Mucosa of rectum (tissue), 2 donors: ENCODE measurements at regions not wholly inside any gene's neighbourhood (a gene's known extent, or its start where the extent isn't known, plus 50 kb on each side); places are given as distances from the start of the nearest gene placed in this dataset.
"Not testable (repeated sequence)": the region's sequence is repeated elsewhere in the genome, so short reads cannot be mapped to it uniquely, and the experiment has no call there.

Experiments
- H3K27ac ChIP-seq, 2 donors: one replicate each; pipeline ENCODE4 v1.7.0; 2013; ENCODE audit warnings: inconsistent platforms in 2 of 2, low read depth in 2 of 2, low read length in 2 of 2
- H3K27me3 ChIP-seq, 2 donors: one replicate each; pipeline ENCODE4 v1.7.0; 2013; ENCODE audit warnings: low read length in 2 of 2; ENCODE audit not compliant: control insufficient read depth in 2 of 2, insufficient read depth in 2 of 2
- H3K36me3 ChIP-seq, 2 donors: one replicate each; pipeline ENCODE4 v1.7.0; 2013; ENCODE audit warnings: low read length in 2 of 2; ENCODE audit not compliant: control insufficient read depth in 2 of 2, insufficient read depth in 2 of 2
- H3K4me1 ChIP-seq, 2 donors: one replicate each; pipeline ENCODE4 v1.7.0; 2013; ENCODE audit warnings: low read length in 2 of 2, mild to moderate bottlenecking in 1 of 2; ENCODE audit not compliant: control insufficient read depth in 2 of 2, insufficient read depth in 2 of 2
- H3K4me3 ChIP-seq, 2 donors: one replicate each; pipeline ENCODE4 v1.7.0; 2013; ENCODE audit warnings: low read length in 2 of 2
- H3K9ac ChIP-seq, 2 donors: one replicate each; pipeline ENCODE4 v1.7.0; 2013; ENCODE audit warnings: low read length in 2 of 2, low read depth in 1 of 2, mild to moderate bottlenecking in 1 of 2
- H3K9me3 ChIP-seq, 2 donors: one replicate each; pipeline ENCODE4 v1.7.0; 2013; ENCODE audit warnings: low read length in 2 of 2; ENCODE audit not compliant: control insufficient read depth in 2 of 2
- donor health status: healthy.
- donor health status: Normal muscosa, but diverticular disease.

DNA sequence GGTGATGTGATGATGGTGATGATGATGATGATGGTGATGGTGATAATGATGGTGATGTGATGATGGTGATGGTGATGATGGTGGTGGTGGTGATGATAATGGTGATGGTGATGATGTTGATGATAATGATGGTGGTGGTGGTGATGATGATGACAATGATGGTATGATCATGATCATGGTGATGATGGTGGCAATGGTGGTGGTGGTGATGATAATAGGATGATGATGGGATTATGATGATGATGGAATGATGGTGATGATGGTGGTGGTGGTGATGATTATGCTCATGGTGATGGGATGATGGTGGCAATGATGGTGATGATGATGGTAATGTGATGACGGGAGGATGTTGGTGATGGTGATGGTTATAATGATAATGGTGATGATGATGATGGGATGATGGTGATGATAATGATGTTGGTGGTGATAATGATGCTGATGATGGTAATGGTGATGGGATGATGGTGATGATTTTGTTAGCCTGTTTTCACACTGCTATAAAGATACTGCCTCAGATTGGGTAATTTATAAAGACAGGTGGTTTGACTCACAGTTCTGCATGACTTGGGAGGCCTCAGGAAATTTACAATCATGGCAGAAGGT lies 314.8 kb upstream of the SFSWAP start:
- no peak overlapping the region for H3K4me3 ChIP-seq
- no peaks in the 10 kb centered on the region for H3K27me3 ChIP-seq
- no peaks in the 10 kb centered on the region for H3K4me1 ChIP-seq
- no peaks in the 10 kb centered on the region for H3K36me3 ChIP-seq
- no peak overlapping the region for H3K27ac ChIP-seq
- no peak overlapping the region for H3K9ac ChIP-seq
- no peaks in the 10 kb centered on the region for H3K9me3 ChIP-seq

DNA sequence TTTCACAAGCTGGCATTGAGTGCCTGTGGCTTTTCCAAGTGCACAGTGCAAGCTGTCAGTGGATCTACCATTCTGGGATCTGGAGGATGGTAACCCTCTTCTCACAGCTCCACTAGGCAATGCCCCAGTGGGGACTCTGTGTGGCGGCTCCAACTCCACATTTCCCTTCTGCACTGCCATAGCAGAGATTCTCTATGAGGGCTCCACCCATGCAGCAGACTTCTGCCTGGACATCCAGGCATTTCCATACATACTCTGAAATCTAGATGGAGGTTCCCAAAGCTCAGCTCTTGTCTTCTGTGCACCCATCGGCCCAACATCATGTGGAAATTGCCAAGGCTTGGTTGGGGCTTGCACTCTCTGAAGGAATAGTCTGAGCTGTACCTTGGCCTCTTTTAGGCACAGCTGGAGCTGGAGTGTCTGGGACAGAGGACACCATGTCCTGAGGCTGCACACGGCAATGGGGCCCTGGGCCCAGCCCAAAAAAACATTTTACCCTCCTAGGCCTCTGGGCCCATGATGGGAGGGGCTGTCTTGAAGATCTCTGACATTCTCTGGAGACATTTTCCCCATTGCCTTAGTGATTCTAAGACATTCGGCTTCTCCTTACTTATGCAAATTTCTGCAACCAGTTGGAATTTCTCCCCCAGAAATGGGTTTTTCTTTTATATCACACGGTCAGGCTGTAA lies 313.3 kb upstream of the SFSWAP start:
- Histone ChIP-seq H3K9me3 (no peaks in the 10 kb centered on the region), H3K4me1 (no peaks in the 10 kb centered on the region), H3K4me3 (no peak overlapping the region), H3K36me3 (no peaks in the 10 kb centered on the region), H3K9ac (no peak overlapping the region), H3K27me3 (no peaks in the 10 kb centered on the region), H3K27ac (no peak overlapping the region)

GRCh38 chr12:131399000-131399399 lies 311.9 kb upstream of the SFSWAP start:
- H3K9me3 ChIP-seq = no peaks in the 10 kb centered on the region
- H3K27ac ChIP-seq = no peak overlapping the region
- H3K27me3 ChIP-seq = no peaks in the 10 kb centered on the region
- no peak overlapping the region for H3K4me3 ChIP-seq
- no peaks in the 10 kb centered on the region for H3K4me1 ChIP-seq
- H3K36me3 ChIP-seq = no peaks in the 10 kb centered on the region
- H3K9ac ChIP-seq = no peak overlapping the region

DNA sequence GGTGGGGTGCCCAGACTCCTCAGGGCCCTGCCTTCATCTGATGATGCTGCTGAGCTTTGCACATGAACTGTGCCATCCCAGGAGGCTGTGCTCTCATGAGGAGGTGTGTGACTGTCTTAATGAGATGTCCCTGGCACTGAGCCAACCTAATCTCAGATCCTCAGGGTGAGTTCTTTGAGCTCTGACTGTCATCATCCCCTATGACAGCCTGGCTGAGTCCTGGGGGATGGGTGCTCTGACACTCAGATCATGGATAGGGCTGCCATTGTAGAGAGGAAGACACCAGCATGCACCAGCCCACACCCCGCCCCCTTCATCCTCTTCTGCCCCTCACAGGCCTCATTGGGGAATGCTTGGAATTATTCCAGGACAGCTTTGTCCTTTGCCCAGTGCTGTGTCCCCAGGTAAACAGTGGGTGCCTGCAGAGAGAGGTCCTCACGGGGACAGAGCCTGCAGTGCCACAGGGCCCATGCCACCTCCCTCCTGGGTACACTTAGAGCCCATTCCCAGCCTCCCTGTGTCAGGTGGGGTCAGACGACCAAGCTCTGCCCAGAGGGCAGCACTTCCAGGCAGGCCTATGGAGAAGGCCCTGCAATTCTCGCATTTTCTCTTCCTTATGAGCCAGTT lies 310.1 kb upstream of the SFSWAP start:
- H3K4me1 ChIP-seq, H3K4me3 ChIP-seq, H3K9me3 ChIP-seq, H3K27ac ChIP-seq, H3K36me3 ChIP-seq, H3K27me3 ChIP-seq, H3K9ac ChIP-seq: not testable (repeated sequence)

GRCh38 chr12:131401907-131402633 lies 308.8 kb upstream of the SFSWAP start:
- not testable (repeated sequence) for H3K4me1 ChIP-seq, H3K36me3 ChIP-seq, H3K4me3 ChIP-seq, H3K9ac ChIP-seq, H3K27me3 ChIP-seq, H3K27ac ChIP-seq, H3K9me3 ChIP-seq

- H3K4me1 ChIP-seq = no peaks in the 10 kb centered on the region
- H3K9me3 ChIP-seq = no peaks in the 10 kb centered on the region
- H3K27ac ChIP-seq = no peak overlapping the region
- no peak overlapping the region for H3K9ac ChIP-seq
- H3K36me3 ChIP-seq = no peaks in the 10 kb centered on the region
- H3K27me3 ChIP-seq = no peaks in the 10 kb centered on the region
- no peak overlapping the region for H3K4me3 ChIP-seq
Observed at GRCh38 chr12:131402781-131403396, 308.0 kb upstream of the SFSWAP start.

- H3K9me3 ChIP-seq = no peaks in the 10 kb centered on the region
- no peak overlapping the region for H3K27ac ChIP-seq
- no peaks in the 10 kb centered on the region for H3K4me1 ChIP-seq
- no peaks in the 10 kb centered on the region for H3K36me3 ChIP-seq
- no peak overlapping the region for H3K9ac ChIP-seq
- H3K4me3 ChIP-seq = no peak overlapping the region
- H3K27me3 ChIP-seq = no peaks in the 10 kb centered on the region
Observed at GRCh38 chr12:131403676-131404075, 307.2 kb upstream of the SFSWAP start.

DNA sequence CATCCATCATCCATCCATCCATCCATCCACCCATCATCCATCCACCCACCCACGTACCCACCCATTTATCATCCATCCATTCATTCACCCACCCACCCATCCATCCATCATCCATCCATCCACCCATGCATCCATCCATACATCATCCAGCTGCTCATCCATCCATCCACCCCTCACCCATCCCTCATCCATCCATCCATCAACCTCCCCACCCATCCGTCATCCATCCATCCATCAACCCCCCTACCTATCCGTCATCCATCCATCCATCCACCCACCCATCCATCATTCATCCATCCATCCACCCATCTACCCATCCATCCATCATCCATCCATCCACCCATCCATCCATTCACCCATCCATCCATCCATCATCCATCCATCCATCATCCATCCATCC lies 306.2 kb upstream of the SFSWAP start:
- H3K9ac ChIP-seq = no peak overlapping the region

DNA sequence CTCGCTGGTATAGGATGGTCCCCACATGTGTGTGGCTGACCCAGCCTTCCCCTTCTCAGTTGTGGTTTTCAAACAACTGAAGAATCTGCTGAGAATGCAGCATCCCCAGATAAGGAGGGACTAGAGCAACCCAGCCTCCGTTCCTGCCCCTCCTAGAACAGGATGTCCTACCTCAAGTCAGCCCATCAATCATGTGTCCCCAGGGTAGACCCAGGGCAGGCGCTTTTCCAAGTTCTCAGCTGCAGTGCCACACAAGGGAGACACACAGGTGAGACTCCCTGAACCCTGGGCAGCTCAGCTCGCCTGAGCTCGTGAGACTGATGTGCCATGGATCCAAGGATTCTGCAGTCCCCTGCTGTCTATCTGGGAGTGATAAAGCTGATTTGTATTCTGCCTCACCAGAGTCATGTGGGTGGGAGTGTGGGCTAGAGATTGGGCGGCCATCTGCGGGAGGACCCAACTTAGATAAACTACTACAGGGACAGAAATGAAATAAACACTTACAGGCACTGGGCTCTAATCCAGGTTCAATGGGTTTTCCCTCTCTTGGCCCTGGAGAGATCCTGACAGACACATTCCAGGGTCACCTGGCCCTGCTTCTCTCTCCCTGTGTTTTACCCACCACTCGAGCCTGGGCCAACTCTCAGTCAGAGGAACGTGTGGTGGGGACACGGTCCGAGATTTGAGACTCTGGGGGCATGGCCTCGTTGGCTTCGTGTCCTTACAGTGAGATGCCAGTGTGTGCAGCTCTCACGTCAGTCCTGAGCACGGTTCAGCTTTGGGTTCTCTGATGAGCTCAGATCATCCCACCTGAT lies 303.5 kb upstream of the SFSWAP start:
- H3K36me3 ChIP-seq = no peaks in the 10 kb centered on the region
- H3K9ac ChIP-seq = no peak overlapping the region
- H3K4me1 ChIP-seq = no peaks in the 10 kb centered on the region
- H3K27me3 ChIP-seq = no peaks in the 10 kb centered on the region
- H3K9me3 ChIP-seq = no peaks in the 10 kb centered on the region
- H3K4me3 ChIP-seq = no peak overlapping the region
- no peak overlapping the region for H3K27ac ChIP-seq

More for the DNA sequence above, 306.2 kb upstream of the SFSWAP start:
- Histone ChIP-seq H3K27ac (no peak overlapping the region), H3K9me3 (no peaks in the 10 kb centered on the region), H3K4me1 (no peaks in the 10 kb centered on the region), H3K36me3 (no peaks in the 10 kb centered on the region), H3K27me3 (no peaks in the 10 kb centered on the region), H3K4me3 (no peak overlapping the region)
